AG09309 (cell line): ENCODE measurements at regions not wholly inside any gene's neighbourhood (a gene's known extent, or its start where the extent isn't known, plus 50 kb on each side); places are given as distances from the start of the nearest gene placed in this dataset.

ENCODE experiments used
- DNase-seq: peaks from one replicate; pipeline ENCODE4 v3.0.0-alpha.2; 2010; ENCODE audit warnings: low read depth
- H3K4me3 ChIP-seq: 2 replicates; pipeline ENCODE4 v1.5.1; 2011; ENCODE audit warnings: mild to moderate bottlenecking, low read depth, low read length, moderate library complexity; ENCODE audit not compliant: control insufficient read depth
- TF ChIP-seq, protein P1 (sequence below): IDR thresholded peaks from 2 replicates; pipeline ENCODE4 v1.5.1; 2011; ENCODE audit warnings: mild to moderate bottlenecking, low read depth, low read length, inconsistent platforms; ENCODE audit not compliant: insufficient read depth, control insufficient read depth; ENCODE audit errors: missing control alignments

DNA sequence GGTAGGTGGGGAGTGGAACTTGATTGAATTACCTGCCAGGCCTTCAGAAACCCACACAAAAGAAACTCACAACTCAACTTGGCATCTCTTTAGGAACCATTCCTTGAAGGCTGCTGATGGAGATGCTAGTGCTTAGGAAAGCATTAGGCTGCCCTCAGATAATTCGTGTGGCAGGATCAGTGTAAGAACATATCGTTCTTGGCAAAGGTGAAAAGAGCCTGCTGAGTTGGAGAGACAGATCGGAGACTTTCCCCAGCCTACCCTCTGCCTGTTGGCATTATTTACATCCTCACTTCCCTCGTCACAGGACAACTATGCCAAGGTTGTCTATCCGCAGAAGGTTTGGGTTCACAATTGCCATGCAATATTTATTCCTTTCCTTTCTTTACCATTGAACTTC is 120.0 kb upstream of the HS3ST3A1 start:
- no peak overlapping the region for H3K4me3 ChIP-seq
- DNase-seq = no peak
- TF ChIP-seq, protein P1, sequence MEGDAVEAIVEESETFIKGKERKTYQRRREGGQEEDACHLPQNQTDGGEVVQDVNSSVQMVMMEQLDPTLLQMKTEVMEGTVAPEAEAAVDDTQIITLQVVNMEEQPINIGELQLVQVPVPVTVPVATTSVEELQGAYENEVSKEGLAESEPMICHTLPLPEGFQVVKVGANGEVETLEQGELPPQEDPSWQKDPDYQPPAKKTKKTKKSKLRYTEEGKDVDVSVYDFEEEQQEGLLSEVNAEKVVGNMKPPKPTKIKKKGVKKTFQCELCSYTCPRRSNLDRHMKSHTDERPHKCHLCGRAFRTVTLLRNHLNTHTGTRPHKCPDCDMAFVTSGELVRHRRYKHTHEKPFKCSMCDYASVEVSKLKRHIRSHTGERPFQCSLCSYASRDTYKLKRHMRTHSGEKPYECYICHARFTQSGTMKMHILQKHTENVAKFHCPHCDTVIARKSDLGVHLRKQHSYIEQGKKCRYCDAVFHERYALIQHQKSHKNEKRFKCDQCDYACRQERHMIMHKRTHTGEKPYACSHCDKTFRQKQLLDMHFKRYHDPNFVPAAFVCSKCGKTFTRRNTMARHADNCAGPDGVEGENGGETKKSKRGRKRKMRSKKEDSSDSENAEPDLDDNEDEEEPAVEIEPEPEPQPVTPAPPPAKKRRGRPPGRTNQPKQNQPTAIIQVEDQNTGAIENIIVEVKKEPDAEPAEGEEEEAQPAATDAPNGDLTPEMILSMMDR = no peak

DNA sequence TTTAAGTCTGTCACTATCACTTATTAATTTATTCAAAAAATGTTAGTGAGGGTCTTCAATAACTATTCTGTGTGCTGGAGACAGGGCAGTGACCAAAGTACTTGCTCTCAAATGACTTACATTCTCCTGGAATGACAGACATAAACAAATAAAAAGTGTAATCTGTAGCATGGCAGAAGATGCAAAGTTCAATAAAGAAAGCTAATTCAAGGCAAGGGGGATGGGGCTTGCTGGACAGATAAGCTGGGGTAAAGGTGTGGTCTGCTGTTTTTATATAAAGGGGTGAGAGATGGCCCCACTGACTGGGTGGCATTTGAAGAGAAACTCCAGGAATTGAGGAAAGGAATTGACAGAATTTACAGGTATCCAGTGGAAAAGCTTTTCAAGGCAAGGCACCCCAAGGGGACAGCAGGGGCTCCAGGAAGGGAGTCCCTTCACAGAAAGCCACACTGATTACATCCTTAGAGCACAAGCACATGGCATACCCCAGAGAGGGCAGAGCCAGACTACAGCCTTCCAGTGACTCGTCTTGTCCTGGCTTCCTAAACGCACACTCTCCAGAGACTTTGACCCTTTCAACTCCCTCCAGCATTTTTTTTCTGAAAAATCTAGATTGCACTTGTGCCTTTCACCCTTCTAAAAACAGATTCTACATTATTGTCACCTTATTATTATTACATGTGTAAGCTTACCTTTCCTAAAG is 123.7 kb upstream of the HS3ST3A1 start:
- no peak for DNase-seq
- TF ChIP-seq, protein P1 = no peak
- no peak overlapping the region for H3K4me3 ChIP-seq

DNA sequence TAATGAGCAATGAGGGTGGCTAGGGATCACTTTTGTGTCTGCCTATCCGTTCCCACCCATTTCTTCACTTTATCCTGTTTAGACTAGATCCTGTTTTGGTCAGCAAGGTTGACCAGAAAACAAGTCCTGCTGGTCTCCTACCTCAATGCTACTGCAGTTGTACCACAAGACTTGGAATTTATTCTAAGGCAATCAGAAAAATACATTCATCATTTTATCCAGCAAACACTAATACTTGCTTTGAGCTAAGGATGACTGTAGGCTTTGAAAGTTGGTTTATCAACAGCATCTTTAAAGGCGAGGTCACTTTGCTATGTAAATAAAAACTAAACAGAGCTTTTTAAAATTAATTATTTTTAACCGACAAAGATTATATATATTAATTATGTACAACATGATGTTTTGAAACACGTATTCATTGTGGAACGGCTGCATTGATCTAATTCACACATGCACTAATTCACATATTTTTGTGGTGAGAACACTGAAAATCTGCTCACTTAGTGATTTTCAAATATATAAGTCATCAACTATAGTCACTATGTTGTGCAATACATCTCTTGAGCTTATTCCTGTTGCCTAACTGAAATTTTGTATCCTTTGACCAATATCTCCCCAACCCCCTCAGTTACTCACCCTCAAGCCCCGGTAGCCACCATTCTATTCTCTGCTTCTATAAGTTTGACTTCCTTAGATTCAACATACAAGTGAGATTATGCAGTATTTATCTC is 125.9 kb upstream of the HS3ST3A1 start:
- no peak overlapping the region for H3K4me3 ChIP-seq
- peak; percentile 50 for DNase-seq
- TF ChIP-seq, protein P1 = no peak

DNA sequence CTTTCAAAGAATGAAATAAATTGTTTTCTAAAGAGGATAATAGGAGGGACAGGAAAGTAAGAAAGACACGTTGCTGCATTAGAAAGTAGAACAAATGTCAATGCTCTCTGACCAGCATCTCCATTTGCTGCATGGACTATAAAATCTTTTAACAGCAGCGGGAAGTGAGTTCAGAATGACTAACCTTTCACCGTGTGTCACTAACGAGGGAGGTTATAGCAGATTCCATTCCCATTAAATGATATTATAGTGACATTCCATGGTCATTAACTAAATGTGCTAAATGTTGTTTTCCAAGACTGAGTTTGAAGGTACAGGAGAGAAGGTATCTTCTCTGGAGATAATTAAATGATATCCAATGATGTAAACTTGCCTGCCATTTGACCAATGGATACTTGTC is 127.1 kb upstream of the HS3ST3A1 start:
- H3K4me3 ChIP-seq = no peak overlapping the region
- no peak for DNase-seq
- TF ChIP-seq, protein P1 = no peak

DNA sequence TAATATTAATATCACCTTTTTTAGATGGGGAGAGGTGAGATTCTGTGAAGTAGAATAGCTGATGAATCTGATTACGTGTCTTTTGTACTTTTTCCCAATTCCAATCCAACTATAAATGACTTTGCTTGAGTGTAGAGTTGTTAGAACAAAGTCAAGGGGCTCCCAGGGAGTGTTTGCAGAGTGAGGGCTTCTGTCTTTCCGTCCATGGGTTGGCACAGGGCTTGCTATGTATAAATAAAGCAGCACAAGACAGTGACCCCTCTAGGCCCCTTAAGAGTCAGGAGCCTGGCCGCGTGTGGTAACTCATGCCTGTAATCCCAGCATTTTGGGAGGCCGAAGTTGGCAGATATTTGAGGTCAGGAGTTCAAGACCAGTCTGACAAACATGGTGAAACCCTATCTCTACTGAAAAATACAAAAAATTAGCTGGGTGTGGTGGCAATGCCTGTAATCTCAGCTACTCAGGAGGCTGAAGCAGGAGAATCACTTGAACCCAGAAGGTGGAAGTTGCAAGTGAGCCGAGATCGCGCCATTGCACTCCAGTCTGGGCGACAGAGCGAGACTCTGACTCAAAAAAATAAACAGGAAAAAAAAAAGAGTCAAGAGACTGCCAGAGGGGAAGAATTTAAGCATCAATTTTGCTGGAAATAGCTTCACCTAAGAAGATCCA is 127.9 kb upstream of the HS3ST3A1 start:
- TF ChIP-seq, protein P1 = no peak
- H3K4me3 ChIP-seq = no peak overlapping the region
- no peak for DNase-seq

DNA sequence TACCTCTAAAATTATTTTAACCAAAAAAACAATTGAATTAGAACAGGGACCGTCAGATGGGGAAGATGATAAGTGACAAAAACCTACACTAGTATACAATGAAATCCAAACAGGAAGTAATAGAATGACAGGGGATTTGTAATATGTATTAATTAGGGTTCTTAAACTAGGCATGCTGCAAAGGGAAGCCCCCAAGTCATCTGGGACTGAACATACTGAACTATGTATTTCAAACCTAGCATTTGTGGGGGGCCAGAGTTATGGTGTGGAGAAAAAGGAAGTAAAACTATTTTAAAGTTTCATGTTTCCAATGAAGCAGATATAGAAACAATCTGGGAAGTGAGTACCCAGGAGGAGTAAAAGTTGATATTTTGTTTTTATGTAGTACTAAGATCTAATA is 133.2 kb upstream of the HS3ST3A1 start:
- H3K4me3 ChIP-seq = no peak overlapping the region
- TF ChIP-seq, protein P1 = no peak
- no peak for DNase-seq
